ENCODE measurements at regions not wholly inside any gene's neighbourhood (a gene's known extent, or its start where the extent isn't known, plus 50 kb on each side); places are given as distances from the start of the nearest gene placed in this dataset.
"Not testable (repeated sequence)": the region's sequence is repeated elsewhere in the genome, so short reads cannot be mapped to it uniquely, and the experiment has no call there.

- not testable (repeated sequence) for DNase-seq (ENCODE audit: low read depth in 2 of 3, low spot score in 2 of 3)
Observed at GRCh38 chr4:74505355-74505978, 60.5 kb downstream of the AREG start.

GRCh38 chr4:74509363-74509762 is 64.4 kb downstream of the AREG start:
- DNase-seq (ENCODE audit: low read depth in 2 of 3, low spot score in 2 of 3) = peak in 2 of 3 donors; percentile 10 to 59

DNA sequence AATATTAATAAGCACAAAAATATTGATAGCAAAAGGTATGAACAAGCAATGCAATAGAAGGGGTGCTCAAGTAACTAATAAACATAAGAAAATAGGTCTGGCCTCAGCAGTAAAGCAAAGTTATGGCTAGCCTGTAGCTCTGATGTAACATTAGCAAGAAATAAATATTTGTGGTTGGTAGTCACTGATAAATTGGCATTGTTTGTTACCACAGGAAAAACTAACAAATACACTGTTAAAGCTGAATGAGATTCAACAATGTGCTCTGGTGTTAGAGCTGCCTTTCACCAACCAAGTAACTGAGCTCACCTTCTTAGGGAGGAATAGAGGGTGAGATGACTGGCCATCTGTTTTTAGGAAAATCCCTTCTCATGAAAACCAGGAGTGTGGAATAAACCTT is 71.4 kb downstream of the AREG start:
- DNase-seq (ENCODE audit: low read depth in 2 of 3, low spot score in 2 of 3) = no peak

DNA sequence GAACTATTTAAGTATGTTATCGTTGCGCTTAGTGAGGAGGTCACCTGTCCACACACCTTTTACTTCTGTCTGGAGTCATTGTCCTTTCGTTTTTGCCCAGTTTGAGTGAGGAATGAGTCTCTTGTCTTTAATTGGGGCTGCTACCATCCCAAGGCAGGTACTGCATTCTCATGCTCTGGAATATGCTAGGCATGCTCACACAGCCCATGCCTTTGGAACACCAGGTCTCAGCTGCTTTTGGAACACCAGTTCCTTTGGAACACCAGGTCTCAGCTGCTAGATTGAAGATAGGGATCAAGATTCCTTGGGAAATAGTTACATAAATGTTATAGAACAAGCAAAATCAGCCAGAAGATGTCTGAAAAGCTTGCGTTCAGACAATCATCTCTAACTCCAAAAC is 73.1 kb downstream of the AREG start:
- DNase-seq (ENCODE audit: low read depth in 2 of 3, low spot score in 2 of 3) = no peak

DNA sequence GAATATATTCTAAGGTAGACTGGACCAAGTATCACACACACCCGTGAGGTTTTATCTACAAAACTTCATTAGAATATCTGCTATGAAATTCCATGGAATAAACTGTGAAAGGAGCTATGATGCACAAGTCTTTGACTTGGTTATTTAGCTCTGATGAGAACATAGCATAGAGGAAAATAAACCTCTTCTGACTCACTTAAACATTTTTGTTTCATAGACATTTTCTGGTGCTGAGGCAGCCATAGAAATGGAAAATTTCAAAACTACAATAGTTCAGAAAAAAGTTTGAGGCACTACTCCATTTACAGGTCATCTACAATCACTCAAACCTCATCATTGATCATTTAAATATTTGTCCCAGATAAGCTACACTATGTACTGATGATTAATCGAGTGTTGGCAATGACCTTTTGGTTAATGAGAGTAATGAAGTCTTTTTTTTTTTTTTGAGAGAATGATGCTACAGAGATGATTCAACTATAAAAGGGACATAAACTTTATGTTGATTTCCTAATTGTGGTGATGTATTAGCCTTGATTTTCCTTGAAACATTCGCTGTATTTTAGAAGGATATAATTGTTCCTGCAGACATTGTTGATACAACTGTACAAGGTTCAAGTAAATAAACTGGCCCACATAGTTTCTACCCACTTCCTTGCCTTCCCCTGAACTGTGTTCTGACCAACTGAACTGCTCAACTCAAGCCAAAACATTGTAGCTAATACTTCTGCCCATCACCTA is 77.5 kb downstream of the AREG start:
- no peak for DNase-seq (ENCODE audit: low read depth in 2 of 3, low spot score in 2 of 3)

- DNase-seq (ENCODE audit: low read depth in 2 of 3, low spot score in 2 of 3) = no peak
Observed at GRCh38 chr4:74523096-74523495, 78.2 kb downstream of the AREG start.

GRCh38 chr4:74524985-74525384 is 80.0 kb downstream of the AREG start:
- no peak for DNase-seq (ENCODE audit: low read depth in 2 of 3, low spot score in 2 of 3)

GRCh38 chr4:74527049-74527448 is 82.1 kb downstream of the AREG start:
- no peak for DNase-seq (ENCODE audit: low read depth in 2 of 3, low spot score in 2 of 3)

DNA sequence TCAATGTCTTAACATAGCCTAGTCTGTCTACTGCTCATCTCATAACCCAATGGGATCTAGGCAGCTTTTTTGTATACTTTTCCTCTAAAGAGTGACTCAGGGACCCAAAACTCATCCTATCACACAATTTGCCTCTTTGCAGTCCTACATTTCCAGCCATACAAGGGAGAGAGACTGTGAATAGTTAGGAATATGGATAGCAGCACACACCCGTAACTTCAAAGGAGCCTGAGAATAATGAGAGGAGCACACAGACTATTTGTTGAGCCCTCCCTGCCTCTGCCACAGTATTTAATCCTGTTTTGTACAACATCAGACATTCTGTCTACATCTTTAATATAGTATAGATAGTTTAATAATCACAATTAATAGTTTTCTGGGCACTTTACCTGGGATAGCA is 83.2 kb downstream of the AREG start:
- DNase-seq (ENCODE audit: low read depth in 2 of 3, low spot score in 2 of 3) = no peak

- no peak for DNase-seq (ENCODE audit: low read depth in 2 of 3, low spot score in 2 of 3)
Observed at GRCh38 chr4:74529284-74530041, 84.5 kb downstream of the AREG start.

- peak; percentile 6 to 79 (median 62) for DNase-seq (ENCODE audit: low read depth in 2 of 3, low spot score in 2 of 3)
Observed at GRCh38 chr4:74531963-74532794, 87.2 kb downstream of the AREG start.

GRCh38 chr4:74534121-74534520 is 89.2 kb downstream of the AREG start:
- no peak for DNase-seq (ENCODE audit: low read depth in 2 of 3, low spot score in 2 of 3)

DNA sequence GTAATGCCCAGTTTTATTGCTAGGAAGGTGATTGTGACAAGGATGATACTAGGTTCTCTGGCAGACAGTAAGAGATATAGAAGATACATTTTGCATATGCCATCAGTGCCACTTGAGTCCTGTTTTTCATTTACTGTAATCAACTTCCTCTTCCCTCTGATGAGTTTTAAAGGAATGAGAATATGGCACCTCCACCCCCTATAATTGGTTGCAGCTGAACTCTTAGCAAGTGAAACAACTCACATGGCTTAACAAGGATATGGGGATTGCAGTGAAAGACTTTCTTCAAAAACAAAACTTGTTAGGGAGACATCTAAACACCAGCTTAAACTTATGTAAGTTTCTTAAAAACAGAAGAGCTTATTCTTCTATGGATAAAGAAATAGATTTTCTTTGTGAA is 90.0 kb downstream of the AREG start:
- DNase-seq (ENCODE audit: low read depth in 2 of 3, low spot score in 2 of 3) = no peak

GRCh38 chr4:74535512-74535911 is 90.6 kb downstream of the AREG start:
- no peak for DNase-seq (ENCODE audit: low read depth in 2 of 3, low spot score in 2 of 3)

GRCh38 chr4:74536557-74536956 is 91.6 kb downstream of the AREG start:
- peak in 1 of 3 donors; percentile 49 for DNase-seq (ENCODE audit: low read depth in 2 of 3, low spot score in 2 of 3)

- DNase-seq (ENCODE audit: low read depth in 2 of 3, low spot score in 2 of 3) = no peak
Observed at GRCh38 chr4:74537459-74537858, 92.5 kb downstream of the AREG start.

DNA sequence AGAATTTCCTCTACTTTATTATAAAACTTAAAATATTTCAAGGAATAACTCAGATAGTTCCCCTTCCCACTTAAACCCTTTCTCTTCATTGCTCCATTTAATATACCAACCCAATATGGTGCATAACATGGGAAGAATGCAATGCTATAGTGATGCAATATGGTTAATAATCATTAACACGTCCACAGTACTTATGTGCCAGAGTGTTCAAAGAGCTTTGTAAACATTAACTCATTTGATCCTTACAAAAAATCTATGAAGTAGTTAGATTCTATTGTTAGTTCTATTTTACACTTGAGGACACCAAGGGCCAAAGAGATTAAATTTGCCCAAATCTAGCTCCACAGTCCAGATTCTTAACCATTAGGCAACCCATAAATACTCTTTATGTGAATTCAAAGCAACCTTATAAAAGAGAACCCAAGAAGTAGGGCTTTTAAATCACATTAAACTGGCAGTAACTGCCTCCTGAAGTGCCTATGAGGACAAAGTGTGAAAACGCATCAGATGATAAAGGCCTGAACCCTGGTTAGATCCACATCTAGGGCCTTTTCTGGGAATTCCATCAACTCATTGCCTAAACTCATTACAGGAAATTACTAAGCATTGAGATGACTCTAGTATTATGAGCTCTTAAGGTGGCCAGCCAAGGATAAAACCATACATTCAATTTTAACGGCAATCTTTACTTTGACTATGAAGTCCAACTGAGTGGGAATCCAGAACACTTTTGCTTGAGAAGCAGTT is 94.3 kb downstream of the AREG start:
- DNase-seq (ENCODE audit: low read depth in 2 of 3, low spot score in 2 of 3) = no peak

DNA sequence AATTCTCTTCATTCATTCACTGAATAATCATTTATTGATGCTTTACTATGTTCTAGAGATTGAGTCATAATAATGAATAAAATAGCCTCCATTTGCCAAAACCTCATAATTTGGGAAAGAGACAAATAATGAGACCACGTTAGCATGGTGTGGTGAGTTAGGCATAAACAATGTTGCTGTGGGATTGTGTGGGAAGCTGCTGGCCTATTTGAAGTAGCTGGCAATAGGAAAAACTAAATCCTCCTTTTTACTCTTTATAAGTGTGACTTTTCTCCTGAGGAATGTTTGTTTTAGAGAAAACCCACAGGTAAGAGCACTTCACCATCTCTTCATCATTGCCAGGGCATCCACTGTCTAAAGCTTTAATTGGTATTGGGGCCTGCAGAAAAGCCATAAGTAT is 95.3 kb downstream of the AREG start:
- DNase-seq (ENCODE audit: low read depth in 2 of 3, low spot score in 2 of 3) = no peak

DNA sequence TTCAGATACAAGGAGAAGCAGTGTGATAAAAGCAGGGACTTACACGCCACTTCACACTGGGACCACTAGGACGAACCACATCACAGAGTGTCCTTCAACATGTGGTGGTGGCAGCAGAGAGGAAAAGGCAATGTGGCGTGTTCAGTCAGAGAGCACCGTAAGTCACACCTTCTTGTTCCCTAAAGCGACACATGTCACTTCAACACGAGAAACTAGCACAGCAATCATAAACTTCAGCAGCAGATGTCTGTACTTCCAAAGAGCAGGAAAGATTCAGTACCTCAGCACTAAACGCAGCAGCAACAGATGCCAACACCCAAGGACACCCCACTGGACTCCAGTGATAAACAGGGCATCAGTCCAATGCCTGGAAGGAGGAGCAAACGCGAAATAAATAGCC is 96.7 kb downstream of the AREG start:
- DNase-seq (ENCODE audit: low read depth in 2 of 3, low spot score in 2 of 3) = no peak

- peak in 2 of 3 donors; percentile 40 to 75 for DNase-seq (ENCODE audit: low read depth in 2 of 3, low spot score in 2 of 3)
Observed at GRCh38 chr4:74543231-74543781, 98.4 kb downstream of the AREG start.
